Transverse colon (tissue), 3 donors: ENCODE measurements at regions not wholly inside any gene's neighbourhood (a gene's known extent, or its start where the extent isn't known, plus 50 kb on each side); places are given as distances from the start of the nearest gene placed in this dataset.

Experiments used
- POLR2A ChIP-seq: fragments of 450-650 bp; IDR thresholded peaks from one replicate; pipeline ENCODE4 v1.6.1; 2016; ENCODE audit warnings: antibody characterized with exemption, mild to moderate bottlenecking, moderate library complexity
- POLR2AphosphoS5 ChIP-seq, 3 donors: sonication (generic); formaldehyde crosslinking; IDR thresholded peaks; one replicate each; pipeline ENCODE4 v1.6.1; 2016; ENCODE audit warnings: antibody characterized with exemption in 3 of 3

DNA sequence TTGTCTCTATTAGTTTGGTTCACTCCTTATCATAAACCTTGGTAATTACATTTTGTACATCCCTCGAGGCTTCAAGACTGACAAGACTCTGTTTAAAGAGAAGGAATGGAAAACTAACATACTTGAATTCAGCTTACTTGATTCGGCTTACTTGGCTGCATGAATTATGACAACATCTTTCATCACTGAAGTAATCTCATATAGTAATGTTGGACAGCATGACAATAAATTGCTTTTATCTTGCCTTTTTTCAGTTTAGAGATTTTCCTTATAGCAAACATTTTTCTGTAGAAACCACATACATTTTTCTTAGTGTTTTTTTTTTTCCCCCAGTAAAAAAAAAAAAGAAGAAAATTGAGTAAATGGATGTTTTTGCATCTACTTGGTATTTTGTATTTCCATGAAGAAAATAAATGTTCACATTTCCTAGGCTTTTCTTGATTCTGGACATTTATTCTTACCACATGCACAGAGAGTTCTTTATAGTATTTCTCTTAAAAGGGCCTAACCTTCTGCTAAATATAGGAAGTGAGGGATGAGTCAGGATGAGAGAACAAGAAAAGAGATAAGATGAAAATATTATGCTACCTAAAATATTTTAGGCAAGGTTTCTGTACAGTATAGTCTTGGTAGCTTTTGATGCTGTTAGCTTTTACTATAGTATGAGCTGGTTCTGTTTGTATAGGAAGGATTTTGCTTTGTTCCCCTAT, 101.0 kb upstream of the HDGFL1 start:
- TF ChIP-seq POLR2A = no peak
- no peak for TF ChIP-seq POLR2AphosphoS5 (IDR thresholded peaks at IDR 0.05)
